ENCODE measurements at regions not wholly inside any gene's neighbourhood (a gene's known extent, or its start where the extent isn't known, plus 50 kb on each side); places are given as distances from the start of the nearest gene placed in this dataset.
"Not testable (repeated sequence)": the region's sequence is repeated elsewhere in the genome, so short reads cannot be mapped to it uniquely, and the experiment has no call there.

DNA sequence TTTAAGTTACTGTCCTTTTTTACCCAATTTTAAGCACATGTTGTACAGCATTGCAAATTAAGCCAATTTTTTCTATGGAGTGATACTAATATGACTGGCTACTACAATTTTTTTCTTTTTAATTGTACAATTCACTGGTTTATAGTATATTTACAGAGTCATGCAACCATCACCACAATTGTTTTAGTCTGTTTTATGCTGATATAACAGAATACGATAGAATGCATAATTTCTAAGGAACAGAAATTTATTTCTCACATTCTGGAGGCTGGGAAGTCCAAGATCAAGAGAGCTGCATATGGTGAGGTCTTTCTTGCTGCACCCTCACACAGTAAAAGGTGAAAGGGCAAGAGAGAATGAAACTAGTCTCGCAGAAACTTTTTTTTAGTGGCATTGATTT is 125.3 kb downstream of the GLUD2 start:
- DNase-seq: no peak

- DNase-seq: no peak
Measured at GRCh38 chrX:121179972-121180371, 132.6 kb downstream of the GLUD2 start.

DNA sequence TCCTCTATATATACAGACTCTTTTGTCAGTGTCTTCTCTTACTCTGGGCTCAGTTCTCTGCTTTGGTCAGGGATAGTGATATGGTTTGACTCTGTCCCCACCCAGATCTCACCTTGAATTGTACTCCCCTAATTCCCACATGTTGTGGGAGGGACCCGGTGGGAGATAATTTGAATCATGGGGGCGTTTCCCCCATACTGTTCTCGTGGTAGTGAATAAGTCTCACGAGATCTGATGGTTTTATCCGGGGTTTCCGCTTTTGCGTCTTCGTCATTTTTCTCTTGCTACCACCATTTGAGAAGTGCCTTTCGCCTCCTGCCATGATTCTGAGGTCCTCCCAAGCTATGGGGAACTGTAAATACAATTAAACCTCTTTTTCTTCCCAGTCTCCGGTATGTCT is 144.4 kb downstream of the GLUD2 start:
- DNase-seq: no peak

GRCh38 chrX:121195719-121196118 is 148.3 kb downstream of the GLUD2 start:
- no peak for DNase-seq

DNA sequence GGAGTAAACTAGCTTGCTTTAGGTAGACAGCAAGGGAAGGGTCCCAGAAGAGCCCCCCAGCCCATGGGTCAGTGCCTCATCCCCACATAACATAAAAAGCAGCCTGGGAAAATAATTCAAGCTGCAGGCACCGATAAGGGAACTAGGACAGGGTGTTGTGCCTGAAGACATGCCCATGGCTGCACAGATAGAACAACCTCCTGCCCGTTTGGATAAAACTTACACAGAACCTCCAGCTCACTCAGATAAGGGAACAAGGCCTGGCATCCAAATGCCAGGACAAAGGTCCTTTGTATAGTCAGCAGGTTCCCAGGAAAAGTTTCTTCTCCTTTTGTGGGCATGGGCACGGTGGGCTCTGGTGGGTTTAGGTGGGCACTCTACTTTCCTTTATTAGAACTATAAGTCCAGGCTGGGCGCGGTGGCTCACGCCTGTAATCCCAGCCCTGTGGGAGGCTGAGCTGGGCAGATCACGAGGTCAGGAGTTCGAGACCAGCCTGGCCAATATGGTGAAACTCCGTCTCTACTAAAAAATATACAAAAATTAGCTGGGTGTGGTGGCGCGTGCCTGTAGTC is 149.5 kb downstream of the GLUD2 start:
- DNase-seq: not testable (repeated sequence)

DNA sequence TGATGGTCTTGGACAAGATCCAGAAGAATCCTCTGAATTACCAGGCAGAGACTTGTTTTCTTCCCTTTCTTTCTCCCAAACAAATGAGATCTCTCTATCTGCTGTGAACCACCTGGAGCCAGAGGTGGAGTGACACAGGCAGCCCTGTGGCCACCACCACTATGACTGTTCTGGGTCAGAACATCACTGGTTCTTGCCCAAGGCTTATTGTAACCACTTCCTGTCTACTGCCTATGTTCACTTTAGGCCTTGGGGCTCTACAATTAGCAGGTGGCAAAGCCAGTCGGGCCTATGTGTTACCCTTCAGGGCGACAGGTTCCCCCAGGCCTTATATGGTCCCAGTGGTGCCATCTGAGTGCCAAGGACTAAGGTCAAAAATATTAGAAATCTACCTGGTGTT is 161.2 kb downstream of the GLUD2 start:
- no peak for DNase-seq

DNA sequence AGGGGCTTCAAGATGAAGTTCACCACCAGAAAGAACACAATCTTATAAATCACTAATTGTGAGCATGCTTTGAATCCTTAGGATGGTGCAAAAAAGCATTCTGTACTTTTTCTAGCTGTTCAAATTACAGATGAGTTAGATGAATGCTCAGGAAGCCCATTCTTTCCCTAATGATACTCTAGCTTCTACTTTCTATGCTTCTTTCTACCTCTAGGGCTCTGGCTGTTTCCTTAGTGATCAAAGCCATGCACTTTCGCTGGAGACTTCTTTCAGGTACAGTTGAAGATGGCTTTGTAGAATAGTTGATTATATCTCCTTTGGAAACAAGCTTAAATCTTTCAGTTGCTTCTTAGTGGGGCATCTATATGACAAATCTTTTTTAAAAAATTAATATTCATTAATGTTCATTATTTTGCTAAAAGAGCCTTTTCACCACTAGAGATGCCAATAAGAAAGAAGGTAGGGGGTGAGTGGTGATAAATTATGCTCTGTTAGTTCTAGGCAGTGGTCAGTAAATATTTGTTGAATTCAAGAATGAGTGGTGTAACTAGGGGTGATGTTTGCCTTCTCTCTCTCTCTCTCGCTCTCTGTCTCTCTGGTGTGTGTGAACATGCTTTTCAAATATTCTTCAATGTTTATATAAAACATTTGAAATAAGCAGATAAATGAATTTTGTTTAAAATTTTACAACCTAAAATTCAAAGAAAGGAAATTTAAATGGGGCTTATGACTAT is 169.4 kb downstream of the GLUD2 start:
- no peak for DNase-seq

DNA sequence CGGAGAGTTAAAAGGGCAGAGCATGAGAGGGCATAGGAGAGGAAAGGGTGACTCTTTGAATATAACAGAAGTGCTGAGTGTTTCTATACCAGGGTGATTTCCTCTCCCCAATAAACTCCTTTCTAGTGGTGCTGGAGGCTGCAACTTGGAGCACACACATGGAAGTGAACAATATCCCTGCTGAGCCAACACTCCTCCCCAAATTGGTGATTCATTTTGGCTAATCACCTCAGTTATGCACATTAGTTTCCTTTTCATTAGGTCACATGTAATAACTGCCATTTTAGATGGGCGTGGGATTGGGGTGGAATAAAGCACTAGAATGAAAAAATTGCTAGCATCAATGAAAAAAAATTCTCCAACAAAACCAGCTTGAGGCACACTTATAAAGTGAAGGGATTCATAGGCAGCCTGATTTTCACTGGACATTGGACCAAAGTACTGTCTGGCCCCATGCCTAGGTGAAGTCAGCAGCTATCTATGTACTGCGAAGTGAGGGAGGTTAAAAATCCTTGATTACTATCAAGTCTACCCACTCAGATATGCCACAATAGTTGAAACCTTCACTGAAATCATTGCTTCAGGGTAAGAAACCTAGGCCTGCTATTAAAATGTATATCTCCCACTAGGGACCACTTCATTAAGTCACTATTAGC is 174.0 kb downstream of the GLUD2 start:
- no peak for DNase-seq

- DNase-seq: no peak
Measured at GRCh38 chrX:121227888-121228287, 180.5 kb downstream of the GLUD2 start.

DNA sequence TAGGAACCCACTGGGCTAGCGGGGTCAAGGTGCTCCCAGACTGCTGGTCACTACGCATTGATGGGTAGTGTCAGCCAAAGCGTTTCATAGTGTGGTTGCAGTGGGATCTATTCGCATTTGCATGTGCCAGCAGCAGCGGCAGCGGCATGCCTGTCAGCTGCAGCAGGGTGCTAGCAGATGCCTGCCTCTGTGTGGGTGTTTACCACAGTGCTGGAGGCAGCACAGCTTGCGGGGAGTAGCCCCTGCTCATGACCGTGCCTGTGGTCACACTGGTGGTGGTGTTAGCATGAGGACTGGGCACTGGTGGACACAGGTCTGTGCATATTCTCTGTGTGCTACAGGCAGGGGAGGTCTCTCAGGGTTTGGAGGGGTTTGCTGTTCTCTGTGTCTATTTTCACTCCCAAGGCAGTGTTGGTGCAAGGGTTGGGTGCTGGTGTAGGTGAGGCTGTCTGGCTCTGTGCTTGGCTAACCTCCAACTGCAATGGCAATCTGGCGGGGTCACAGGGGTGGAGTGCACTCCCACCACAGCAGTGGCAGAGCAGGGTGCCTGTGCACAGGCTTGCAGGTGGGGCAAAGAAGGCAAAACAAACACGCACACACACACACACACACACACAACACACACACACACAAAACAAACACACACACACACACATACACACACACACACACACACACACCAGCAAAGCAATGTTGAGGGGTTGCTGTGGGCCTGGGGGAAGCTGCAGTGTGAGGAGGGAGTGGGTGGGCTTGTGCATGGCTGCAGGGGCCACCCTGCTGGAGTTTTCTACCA is 184.4 kb downstream of the GLUD2 start:
- DNase-seq: no peak

DNA sequence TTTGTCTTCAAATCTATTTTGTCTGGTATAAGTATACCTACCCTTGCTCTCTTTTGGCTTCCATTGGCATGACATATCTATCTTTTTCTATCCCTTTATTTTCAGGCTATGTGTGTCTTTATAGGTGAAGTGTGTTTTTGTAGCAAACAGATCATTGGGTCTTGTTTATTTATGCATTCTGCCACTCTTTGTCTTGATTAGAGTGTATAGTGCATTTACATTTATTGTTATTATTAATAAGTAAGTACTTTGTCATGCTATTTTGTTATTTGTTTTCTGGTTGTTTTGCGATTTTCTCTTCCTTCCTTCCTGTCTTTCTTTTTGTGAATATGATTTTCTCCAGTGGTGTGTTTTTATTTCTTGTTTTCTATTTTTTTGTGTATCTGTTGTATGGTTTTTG is 188.6 kb downstream of the GLUD2 start:
- no peak for DNase-seq

- no peak for DNase-seq
Measured at GRCh38 chrX:121238093-121238492, 190.7 kb downstream of the GLUD2 start.

DNA sequence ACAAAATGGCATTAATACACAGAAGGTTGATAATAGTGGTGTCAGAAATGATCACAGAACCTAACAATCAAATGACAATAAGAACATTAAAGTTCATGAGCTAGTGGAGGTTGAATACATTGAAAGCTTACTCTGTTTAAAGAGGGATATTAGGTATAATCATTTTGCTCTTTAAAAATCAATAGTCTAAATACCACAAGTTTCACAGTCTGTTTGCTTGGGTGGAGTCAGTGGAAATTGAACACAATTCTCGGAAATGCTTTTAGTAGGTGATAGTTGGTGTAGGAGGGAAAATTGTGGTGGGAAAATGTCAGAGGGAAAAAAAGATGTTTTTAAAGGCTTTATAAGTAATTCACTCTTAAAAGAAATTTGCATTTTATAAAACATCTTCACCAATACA is 197.1 kb downstream of the GLUD2 start:
- no peak for DNase-seq

DNA sequence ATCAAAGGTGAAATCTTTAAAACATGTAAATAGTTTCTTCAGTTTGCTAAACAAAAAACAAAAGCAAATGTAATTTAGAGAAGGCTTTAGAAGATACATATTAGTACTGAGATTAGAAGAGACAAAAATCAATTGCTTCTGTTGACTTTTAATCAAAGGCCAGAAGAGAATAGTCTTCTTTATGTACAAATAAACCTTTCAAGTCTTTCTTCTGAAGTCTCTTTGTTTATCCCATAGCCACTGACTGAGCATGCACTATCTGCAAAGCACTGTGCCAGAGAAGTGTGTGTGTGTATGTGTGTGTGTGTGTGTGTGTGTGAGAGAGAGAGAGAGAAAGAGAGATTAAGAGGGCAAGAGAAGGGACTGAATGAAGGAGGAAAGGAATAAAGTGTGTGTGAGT is 198.4 kb downstream of the GLUD2 start:
- no peak for DNase-seq

DNA sequence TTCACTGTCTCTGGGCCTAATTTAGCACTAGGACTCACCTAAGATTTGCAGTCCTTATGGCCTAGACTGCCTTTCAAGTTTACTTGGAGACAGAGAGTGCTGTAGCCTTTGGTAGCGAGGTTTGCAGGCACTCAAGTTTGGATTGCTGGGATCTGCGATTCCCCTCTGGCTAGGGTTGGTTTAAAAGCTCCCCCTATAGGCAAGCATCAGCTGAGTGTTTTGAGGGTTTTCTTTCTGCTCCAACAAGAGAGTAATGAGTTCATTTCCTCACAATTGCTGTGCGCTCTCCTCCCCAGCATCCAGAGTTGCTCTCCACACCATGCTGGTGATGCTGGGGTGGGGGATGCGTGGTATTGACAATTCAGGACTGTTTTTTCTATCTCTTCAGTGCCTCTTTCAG is 206.9 kb downstream of the GLUD2 start:
- DNase-seq: no peak

GRCh38 chrX:121256647-121257046 is 209.2 kb downstream of the GLUD2 start:
- DNase-seq: no peak

DNA sequence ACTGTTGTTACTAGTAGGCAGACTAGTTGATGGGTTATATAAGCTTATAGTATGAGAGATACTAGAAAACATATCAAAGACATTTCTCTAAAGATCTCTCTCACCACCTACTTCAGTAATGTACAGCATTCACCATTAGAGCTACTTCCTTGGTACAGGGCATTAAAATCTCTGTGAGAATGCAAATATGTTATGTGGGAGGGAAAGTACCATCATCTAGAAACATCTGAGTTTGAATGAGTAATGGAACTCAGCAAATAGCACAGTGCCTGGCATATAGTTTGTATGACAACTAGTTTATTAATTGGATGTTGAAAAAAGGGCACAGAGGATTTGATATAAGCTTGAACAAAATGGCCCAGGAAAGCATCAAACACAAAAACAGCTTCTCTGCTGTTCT is 211.1 kb downstream of the GLUD2 start:
- no peak for DNase-seq

GRCh38 chrX:121259170-121259569 is 211.8 kb downstream of the GLUD2 start:
- no peak for DNase-seq

DNA sequence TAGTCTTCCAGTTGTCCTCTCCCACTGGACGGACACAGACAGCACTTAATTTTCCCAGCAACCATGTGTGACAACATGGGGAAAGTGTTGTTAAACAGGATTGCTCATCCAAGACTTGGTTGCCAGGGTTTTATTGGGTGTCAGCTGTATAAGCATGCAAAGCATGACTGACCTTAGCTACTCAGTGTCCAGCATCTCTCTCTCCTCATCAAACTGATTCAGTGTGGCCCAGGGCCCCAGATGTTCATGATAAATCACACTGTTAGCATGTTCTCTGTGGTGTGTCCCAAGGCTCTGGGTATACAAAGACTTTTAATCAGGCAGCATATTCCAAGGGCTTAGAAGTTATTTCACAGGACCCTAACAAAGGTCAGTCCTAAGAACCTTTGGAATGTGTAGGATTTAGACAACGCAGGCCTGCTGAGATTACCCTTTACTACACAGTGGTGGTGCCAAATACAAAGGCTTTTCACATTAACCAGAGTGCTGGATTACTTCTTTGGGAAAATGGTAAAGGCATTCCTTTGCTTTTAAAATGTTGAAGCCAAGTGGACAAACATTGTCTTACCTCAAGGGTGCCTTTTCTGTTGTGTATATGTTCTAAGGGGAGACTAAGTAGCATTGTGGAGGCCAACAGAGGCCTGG is 213.3 kb downstream of the GLUD2 start:
- DNase-seq: no peak

DNA sequence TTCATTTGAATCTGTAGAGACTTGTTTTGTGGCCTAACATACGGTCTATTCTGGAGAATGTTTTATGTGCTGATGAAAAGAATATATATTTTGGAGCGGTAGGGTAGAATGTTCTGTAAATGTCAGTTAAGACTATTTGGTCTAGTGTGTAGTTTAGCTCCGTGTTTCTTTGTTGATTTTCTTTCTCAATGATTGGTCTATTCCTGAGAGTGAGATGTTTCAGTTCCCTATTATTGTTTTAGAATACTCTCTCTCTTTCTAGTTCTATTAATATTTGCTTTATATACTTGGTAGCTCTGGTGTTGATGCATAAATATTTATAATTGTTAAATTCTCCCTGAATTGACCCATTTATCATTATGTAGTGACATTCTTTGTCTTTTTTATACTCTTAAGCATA is 236.5 kb downstream of the GLUD2 start:
- no peak for DNase-seq

DNA sequence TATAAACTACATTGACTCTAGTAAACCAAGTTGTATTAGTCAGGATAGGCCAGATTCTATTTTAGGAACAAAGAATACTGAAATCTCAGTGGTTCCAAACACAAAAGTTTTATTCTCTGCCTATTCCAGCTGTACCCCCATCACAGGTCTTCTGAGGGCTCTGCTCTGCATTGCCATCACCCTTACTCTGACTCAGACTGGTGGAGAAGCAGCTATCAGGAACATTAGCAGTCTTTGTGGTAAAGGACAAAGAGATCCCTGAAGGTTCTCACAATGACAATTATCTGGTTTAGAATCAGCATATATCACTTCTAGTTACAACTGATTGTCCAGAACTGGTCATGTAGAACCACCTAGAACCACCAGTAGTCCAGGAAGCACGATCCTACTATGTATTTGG is 251.1 kb downstream of the GLUD2 start:
- no peak for DNase-seq

DNA sequence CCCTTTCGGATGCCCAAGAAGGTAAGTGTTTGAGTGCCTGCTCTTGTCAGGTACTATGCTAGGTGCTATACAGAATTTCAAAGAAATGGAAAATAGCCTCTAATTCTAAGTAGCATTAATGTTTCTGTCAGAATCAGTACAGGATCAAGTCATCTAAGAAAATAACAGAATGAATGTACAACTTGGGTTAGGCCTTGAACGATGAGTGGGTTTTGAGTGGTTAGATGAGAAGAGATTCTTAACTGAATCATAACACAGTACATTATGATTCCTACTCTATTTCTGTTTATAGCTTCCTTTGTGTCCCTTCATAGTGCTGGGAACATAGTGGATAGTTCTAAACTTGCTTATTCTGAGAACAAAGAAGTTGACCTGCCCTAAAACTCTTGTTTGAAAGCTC is 253.9 kb downstream of the GLUD2 start:
- no peak for DNase-seq

- DNase-seq: no peak
Measured at GRCh38 chrX:121301822-121302221, 254.4 kb downstream of the GLUD2 start.
